ENCODE measurements at regions not wholly inside any gene's neighbourhood (a gene's known extent, or its start where the extent isn't known, plus 50 kb on each side); places are given as distances from the start of the nearest gene placed in this dataset.
A peak's percentile ranks its signal among the peaks of the same experiment; 100 is the strongest.

GRCh38 chr14:82067221-82067875 lies 533.7 kb upstream of the SEL1L start:
- no peak for DNase-seq

- no peak for DNase-seq
Observed at GRCh38 chr14:82070040-82070439, 536.4 kb upstream of the SEL1L start.

GRCh38 chr14:82070753-82071152 lies 537.1 kb upstream of the SEL1L start:
- DNase-seq: no peak

- DNase-seq: no peak
Observed at GRCh38 chr14:82073547-82073946, 539.9 kb upstream of the SEL1L start.

DNA sequence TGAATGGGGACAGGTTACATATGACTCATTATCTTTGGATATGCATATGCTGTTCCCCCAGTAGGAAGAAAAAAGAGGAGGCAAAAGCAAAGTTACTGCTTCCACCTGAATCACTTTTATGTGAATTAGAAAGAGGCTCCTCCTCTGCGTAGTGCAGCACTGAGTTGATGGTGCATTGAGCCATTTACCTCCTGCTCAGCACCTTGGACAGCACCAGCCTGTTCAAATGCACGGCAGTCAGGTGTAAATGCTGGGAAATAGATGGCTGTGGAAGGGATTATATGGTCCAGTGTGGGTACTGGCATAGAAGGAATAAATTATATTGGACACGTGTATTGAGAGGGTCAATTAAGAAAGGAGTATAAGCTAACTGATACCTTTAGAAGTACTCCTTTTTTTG lies 541.9 kb upstream of the SEL1L start:
- DNase-seq: peak; percentile 34

GRCh38 chr14:82079553-82079952 lies 545.9 kb upstream of the SEL1L start:
- no peak for DNase-seq

- no peak for DNase-seq
Observed at GRCh38 chr14:82080370-82080769, 546.7 kb upstream of the SEL1L start.

GRCh38 chr14:82084813-82085212 lies 551.2 kb upstream of the SEL1L start:
- no peak for DNase-seq

DNA sequence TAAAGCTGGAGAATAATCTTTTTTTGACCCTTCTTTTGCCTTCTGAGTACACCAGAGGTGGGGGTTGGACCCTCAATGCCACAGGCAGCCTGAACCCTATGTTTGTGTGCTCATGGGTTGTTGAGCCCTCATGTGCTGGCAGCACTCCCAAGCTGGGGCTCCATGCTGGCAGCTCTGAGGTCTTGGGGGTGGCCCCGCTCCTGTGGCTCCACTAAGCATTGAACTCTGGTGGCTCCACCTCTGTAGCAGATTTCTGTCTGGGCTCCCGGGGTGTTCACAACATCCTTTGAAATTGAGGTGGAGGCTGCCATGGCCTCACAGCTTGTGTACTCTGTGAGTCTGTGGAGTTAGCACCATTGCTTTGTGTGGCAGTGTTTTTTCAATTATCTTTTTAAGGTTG lies 557.4 kb upstream of the SEL1L start:
- no peak for DNase-seq

GRCh38 chr14:82094829-82095345 lies 561.2 kb upstream of the SEL1L start:
- DNase-seq: no peak

DNA sequence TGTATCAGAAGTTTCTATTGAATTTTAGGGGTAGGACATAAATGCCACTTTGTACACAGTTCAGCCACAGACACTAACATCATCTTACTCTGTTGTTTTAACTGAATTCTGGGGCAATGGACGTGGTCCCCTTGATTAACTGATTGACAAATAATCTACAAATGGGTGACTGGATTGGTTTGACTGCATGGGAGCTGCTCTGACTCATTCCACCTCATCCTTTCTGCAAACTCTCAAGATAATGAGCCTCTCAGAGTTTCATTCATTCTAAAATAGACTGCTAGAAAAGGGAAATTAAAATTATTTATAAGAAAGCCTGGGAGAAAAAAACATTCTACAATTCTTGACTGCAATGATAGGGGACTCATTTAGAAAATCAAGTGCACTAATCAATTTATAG lies 570.4 kb upstream of the SEL1L start:
- no peak for DNase-seq

- no peak for DNase-seq
Observed at GRCh38 chr14:82112210-82112839, 578.7 kb upstream of the SEL1L start.

DNA sequence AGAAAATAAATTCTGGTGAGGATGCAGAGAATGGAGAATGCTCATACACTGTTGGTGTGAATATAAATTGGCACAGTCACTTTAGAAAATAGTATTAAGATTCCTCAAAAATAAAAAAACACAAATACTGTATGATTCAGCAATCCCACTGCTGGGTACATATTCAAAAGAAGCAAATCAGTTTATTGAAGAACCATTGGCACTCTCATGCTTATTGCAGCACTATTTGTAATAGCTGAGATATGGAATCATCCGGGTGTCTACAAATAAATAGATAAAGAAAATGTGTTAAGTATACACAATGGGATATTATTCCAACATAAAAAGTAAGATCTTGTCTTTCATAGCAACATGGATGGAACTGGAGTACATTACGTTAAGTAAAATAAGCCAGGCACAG lies 579.4 kb upstream of the SEL1L start:
- no peak for DNase-seq

- peak; percentile 15 for DNase-seq
Observed at GRCh38 chr14:82113710-82114109, 580.1 kb upstream of the SEL1L start.

DNA sequence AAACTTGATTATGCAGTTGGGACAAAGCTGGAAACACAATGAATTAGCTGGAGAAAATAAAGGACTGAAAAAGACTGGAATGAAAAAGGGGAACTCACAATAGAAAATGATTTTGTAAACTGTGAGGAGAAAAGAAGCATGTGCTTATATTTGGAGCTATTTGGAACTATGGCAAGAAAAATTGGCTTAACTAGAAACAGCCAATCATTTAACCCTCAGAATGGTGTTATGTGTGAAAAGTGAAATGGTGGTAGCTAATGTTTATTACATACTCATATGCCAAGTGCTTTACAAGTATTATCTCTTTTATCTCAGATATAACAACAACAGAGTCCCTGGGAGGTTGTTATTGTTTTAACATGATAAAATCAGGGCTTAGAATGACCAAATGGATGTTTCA lies 583.1 kb upstream of the SEL1L start:
- DNase-seq: no peak

- DNase-seq: no peak
Observed at GRCh38 chr14:82122655-82123054, 589.0 kb upstream of the SEL1L start.

- no peak for DNase-seq
Observed at GRCh38 chr14:82124511-82124910, 590.9 kb upstream of the SEL1L start.

- no peak for DNase-seq
Observed at GRCh38 chr14:82126006-82126405, 592.4 kb upstream of the SEL1L start.

GRCh38 chr14:82134411-82134810 lies 600.8 kb upstream of the SEL1L start:
- DNase-seq: no peak

DNA sequence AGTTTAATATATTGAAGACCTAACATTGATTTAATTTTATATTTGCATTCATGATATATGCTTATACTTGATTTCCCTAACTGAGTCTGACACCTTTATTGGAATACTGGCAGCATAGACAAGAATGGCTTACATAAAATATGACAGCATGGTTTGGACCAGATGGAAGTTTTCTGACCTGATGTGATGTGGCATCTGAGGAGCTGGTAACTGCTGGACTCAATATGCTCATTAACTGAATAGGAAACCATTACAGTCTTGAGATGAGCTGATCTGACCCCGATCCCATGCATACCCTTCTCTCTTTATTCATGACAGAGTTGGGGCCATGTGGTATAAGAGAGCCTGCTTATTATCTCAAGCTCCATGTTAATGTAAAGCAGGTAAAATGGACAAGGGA lies 604.8 kb upstream of the SEL1L start:
- DNase-seq: no peak

DNA sequence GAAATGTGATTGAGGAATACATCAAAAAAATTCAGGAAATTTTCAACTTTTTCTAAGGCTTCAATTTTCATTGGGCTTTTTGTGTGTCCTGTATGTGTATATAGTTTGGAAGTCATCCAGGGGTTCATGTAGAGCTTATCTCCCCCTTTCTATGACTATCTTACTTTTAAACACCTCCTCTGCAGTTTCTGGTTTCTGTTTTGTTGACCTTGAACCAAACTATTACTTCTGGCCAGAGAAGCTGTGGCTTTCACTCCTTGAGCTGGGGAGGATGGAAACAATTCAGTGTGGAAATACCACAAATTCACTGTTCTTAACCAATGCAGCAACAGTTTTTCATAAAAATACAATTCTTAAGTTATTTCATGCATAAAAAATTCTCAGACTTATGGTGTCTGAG lies 613.2 kb upstream of the SEL1L start:
- DNase-seq: no peak

- DNase-seq: no peak
Observed at GRCh38 chr14:82153689-82154088, 620.0 kb upstream of the SEL1L start.

DNA sequence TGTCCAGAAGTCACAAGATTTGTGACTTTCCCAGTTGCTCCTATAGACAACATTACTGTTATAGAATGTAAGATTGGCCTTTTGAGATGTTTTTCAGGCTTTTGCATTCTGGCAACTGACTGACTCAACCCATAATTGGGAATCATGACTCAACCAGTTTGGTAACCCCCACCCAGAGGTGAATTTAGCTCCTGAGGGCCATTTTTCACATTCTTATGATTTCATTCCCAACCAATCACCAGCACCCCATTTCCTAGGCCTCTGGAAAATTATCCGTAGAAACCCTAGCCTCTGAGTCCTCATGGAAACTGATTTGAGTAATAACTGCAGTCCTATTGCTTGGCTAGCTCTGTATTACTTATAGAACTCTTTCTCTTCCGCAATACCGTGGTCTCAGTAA lies 626.0 kb upstream of the SEL1L start:
- DNase-seq: no peak

GRCh38 chr14:82180139-82180538 lies 646.5 kb upstream of the SEL1L start:
- DNase-seq: no peak

DNA sequence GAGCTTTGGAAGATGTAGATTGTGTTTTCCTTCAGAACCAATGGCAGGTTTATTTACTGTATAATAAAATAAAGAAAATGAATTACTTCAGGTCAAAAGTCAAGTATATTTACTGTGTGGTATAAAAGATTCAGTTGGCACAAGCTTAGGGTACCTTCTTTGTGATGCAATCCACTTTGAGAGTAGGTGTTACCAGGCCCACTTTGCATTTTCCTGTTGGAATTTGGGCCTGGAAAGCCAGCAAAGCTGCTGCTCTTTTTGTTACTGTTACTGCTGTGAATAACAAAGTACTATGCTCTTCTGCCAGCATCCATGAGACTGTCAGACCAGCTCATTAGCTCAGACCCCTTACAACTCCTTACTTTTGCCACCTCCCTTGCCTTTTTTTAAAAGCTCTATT lies 649.0 kb upstream of the SEL1L start:
- DNase-seq: no peak

Measured in DMS53 (cell line).